Left ventricle myocardium inferior (tissue), 1 donor: ENCODE measurements at regions not wholly inside any gene's neighbourhood (a gene's known extent, or its start where the extent isn't known, plus 50 kb on each side); places are given as distances from the start of the nearest gene placed in this dataset.

Experiments used
- DNase-seq: peaks from one replicate; pipeline ENCODE4 v3.0.0-alpha.2; 2020
- H3K27ac ChIP-seq: fragments of 200-600 bp; replicated peaks from 2 replicates; pipeline ENCODE4 v1.8.0; 2021
- H3K27me3 ChIP-seq: fragments of 200-600 bp; 2 replicates; pipeline ENCODE4 v1.8.0; 2021; ENCODE audit warnings: low read depth
- H3K36me3 ChIP-seq: fragments of 200-600 bp; 2 replicates; pipeline ENCODE4 v1.8.0; 2021
- H3K4me1 ChIP-seq: fragments of 200-600 bp; 2 replicates; pipeline ENCODE4 v1.8.0; 2021
- H3K4me3 ChIP-seq: fragments of 200-600 bp; 2 replicates; pipeline ENCODE4 v1.8.0; 2021; ENCODE audit warnings: mild to moderate bottlenecking, moderate library complexity
- H3K9me3 ChIP-seq: fragments of 200-600 bp; replicated peaks from 2 replicates; pipeline ENCODE4 v1.8.0; 2021
- intact Hi-C: fragments of 100-400 bp; cut with micrococcal nuclease; formaldehyde crosslinking; loops from one replicate; pipeline ENCODE4 v1.11.0; 2022
- TF ChIP-seq, protein P1 (sequence below): fragments of 200-600 bp; IDR thresholded peaks from 2 replicates; pipeline ENCODE4 v1.8.0; 2021; ENCODE audit warnings: antibody characterized with exemption, mild to moderate bottlenecking, borderline replicate concordance
- donor health status: DM: no; HTN: yes; CAD: no; lungs with severe emphysema.

DNA sequence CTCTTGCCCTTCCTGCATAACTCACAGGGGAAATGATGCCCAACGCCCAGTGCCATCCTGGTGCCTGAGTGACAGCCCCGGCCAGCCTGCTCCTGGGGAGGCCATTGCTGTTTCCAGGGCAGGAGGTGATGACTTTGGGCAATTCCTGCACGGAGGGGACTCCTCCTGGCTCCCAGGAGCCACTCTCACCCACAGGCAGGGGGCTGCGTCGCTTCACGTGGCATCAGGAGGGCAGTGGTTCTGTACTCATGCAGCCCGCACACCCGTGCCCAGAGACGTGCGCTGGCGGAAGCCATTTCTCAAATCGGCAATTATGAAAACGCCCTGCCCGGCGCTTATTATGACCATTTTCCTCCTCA, 272.3 kb downstream of the CTTN start:
- Histone ChIP-seq H3K4me1 (no peaks in the 10 kb centered on the region), H3K4me3 (no peak overlapping the region), H3K9me3 (no peaks in the 10 kb centered on the region), H3K36me3 (no peaks in the 10 kb centered on the region), H3K27me3 (peaks cover 62% of the 10 kb centered on the region), H3K27ac (no peak overlapping the region)
- intact Hi-C loops, result no loop called here
- no peak for DNase-seq
- TF ChIP-seq, protein P1, sequence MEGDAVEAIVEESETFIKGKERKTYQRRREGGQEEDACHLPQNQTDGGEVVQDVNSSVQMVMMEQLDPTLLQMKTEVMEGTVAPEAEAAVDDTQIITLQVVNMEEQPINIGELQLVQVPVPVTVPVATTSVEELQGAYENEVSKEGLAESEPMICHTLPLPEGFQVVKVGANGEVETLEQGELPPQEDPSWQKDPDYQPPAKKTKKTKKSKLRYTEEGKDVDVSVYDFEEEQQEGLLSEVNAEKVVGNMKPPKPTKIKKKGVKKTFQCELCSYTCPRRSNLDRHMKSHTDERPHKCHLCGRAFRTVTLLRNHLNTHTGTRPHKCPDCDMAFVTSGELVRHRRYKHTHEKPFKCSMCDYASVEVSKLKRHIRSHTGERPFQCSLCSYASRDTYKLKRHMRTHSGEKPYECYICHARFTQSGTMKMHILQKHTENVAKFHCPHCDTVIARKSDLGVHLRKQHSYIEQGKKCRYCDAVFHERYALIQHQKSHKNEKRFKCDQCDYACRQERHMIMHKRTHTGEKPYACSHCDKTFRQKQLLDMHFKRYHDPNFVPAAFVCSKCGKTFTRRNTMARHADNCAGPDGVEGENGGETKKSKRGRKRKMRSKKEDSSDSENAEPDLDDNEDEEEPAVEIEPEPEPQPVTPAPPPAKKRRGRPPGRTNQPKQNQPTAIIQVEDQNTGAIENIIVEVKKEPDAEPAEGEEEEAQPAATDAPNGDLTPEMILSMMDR, result no peak

DNA sequence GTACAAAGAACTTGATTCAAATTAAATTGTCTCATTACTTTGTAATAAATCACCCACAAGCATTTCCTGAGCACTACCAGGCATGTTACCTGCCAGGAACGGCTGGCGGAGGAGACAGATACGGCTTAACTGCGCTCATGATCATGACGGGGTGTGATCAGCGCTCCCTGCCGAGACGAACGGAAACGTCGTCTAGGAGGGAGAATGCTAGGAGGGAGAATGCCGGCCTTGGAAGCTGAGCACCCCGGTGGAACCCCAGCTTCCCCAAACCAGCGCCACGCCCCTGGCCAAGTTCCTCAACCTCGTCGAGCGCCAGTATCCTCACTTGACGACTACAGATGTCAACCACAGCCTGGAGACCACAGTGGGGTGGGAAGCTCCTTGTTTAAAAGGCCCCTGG, 272.8 kb downstream of the CTTN start:
- H3K4me3 ChIP-seq, result no peak overlapping the region
- no peaks in the 10 kb centered on the region for H3K9me3 ChIP-seq
- no peak overlapping the region for H3K27ac ChIP-seq
- TF ChIP-seq, protein P1, result no peak
- no peaks in the 10 kb centered on the region for H3K36me3 ChIP-seq
- intact Hi-C loops, result no loop called here
- peaks cover 61% of the 10 kb centered on the region for H3K27me3 ChIP-seq
- DNase-seq, result no peak
- no peaks in the 10 kb centered on the region for H3K4me1 ChIP-seq

DNA sequence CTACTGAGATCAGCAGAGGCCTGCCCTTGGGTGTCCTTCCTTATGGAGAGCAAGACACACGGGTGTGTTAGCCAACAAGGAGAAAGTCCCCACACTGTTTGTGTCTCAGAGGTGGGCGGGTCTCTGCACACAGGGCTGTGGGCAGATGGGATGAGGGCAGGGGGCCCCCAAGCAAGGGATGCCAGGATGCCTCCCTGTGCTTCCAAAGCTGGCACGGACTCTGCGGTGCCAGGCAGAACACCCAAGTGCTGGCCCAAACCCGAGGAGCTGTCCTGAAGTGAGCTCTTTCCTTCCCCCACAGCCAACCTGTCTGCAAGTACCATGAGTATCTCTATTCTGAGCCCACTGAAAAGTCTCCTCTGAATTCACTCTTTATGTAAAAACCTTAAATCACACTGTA, 273.3 kb downstream of the CTTN start:
- DNase-seq, result no peak
- TF ChIP-seq, protein P1, result no peak
- Histone ChIP-seq H3K4me1 (no peaks in the 10 kb centered on the region), H3K4me3 (no peak overlapping the region), H3K9me3 (no peaks in the 10 kb centered on the region), H3K27me3 (peaks cover 60% of the 10 kb centered on the region), H3K36me3 (no peaks in the 10 kb centered on the region), H3K27ac (no peak overlapping the region)
- intact Hi-C loops, result no loop called here

DNA sequence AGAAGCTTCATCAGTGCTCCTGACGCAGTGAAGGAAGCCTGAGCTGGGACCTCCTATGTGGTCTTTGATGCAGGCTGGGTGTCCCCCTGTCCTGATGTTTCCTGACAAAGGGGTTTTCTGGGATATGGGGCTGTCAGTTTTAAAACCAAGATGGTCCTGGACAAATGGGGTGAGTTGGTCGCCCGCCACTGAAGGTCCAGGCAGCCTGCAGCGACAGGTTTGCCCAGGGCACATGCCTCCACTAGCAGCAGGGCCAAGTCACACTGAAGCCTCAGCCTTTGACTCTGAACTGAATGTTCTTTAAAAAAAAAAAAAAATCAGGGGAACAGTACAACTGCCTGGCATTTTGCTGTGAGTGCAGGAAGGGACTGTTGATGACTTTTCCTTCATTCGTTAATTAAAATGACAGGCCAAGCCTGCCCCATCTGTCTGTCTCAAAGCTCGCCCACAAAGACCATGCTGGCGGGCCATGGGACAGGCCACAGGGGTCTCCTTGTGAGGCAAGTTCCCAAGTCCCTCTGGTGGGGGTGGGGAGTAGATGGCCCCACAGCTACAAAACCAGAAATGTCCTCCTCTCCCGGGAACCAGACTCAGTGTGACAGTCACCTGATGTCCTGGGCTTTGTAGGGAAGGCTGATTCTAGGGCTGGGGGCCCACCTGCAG, 274.8 kb downstream of the CTTN start:
- Histone ChIP-seq H3K4me1 (no peaks in the 10 kb centered on the region), H3K9me3 (no peaks in the 10 kb centered on the region), H3K27me3 (peaks cover 50% of the 10 kb centered on the region), H3K4me3 (no peak overlapping the region), H3K27ac (no peak overlapping the region), H3K36me3 (no peaks in the 10 kb centered on the region)
- TF ChIP-seq, protein P1, result no peak
- intact Hi-C loops, result no loop called here
- DNase-seq, result no peak

DNA sequence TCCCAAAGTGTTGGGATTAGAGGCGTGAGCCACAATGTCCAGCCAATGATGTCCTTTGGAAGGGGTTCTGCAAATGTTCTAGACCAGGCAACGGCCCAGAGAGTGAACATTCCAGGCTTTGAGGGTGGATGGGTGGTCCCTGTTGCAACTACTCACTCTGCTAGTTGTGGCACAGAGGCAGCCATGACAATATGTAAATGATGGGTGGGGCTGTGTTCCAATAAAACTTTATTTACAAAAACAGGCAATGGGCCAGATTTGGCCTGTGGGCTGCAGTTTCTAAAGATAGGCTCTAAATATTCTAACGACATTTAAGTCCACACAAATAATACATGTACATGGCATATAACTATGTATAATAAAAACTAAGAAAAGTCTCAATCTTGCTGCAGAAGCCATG, 276.3 kb downstream of the CTTN start:
- H3K4me1 ChIP-seq, result no peaks in the 10 kb centered on the region
- intact Hi-C loops, result no loop called here
- TF ChIP-seq, protein P1, result no peak
- H3K4me3 ChIP-seq, result no peak overlapping the region
- H3K27me3 ChIP-seq, result peaks cover 46% of the 10 kb centered on the region
- no peak for DNase-seq
- no peaks in the 10 kb centered on the region for H3K9me3 ChIP-seq
- no peak overlapping the region for H3K27ac ChIP-seq
- no peaks in the 10 kb centered on the region for H3K36me3 ChIP-seq
